Activated CD8-positive, alpha-beta T cell treated with anti-CD3 and anti-CD28 coated beads for 36 hours (primary cell): ENCODE measurements at regions not wholly inside any gene's neighbourhood (a gene's known extent, or its start where the extent isn't known, plus 50 kb on each side); places are given as distances from the start of the nearest gene placed in this dataset.

Experiments
- ATAC-seq: fragments of 200-7000 bp; cut with Tn5 transposase; one replicate; pipeline ENCODE4 v1.10.0; 2021; ENCODE audit warnings: mild to moderate bottlenecking, moderate library complexity
- CTCF ChIA-PET: fragments of 350-600 bp; sonication (Branson Sonifier 250); formaldehyde crosslinking; loops from one replicate; lab custom pipeline; 2021; ENCODE audit warnings: antibody characterized with exemption; lab: Charles Lee
- POLR2A ChIA-PET: fragments of 350-600 bp; sonication (Branson Sonifier 250); formaldehyde crosslinking; loops from one replicate; lab custom pipeline; 2021; ENCODE audit warnings: antibody characterized with exemption; lab: Charles Lee
- DNase-seq: peaks from one replicate; pipeline ENCODE4 v3.0.0-alpha.2; 2020
- H3K27ac Mint-ChIP-seq: one replicate; pipeline ENCODE4 v1.8.0; 2021; ENCODE audit warnings: mild to moderate bottlenecking, mixed read lengths
- H3K27me3 Mint-ChIP-seq: one replicate; pipeline ENCODE4 v1.8.0; 2021; ENCODE audit warnings: mixed read lengths
- H3K36me3 Mint-ChIP-seq: one replicate; pipeline ENCODE4 v1.8.0; 2021; ENCODE audit warnings: low read depth, mixed read lengths
- H3K4me1 Mint-ChIP-seq: one replicate; pipeline ENCODE4 v1.8.0; 2021; ENCODE audit warnings: low read depth, mixed read lengths
- H3K4me3 Mint-ChIP-seq: one replicate; pipeline ENCODE4 v1.8.0; 2021; ENCODE audit warnings: mild to moderate bottlenecking, moderate library complexity, mixed read lengths
- H3K9me3 Mint-ChIP-seq: one replicate; pipeline ENCODE4 v1.8.0; 2021; ENCODE audit warnings: mixed read lengths
- CTCF ChIP-seq: fragments of 200-600 bp; IDR thresholded peaks from one replicate; pipeline ENCODE4 v1.8.0; 2022; ENCODE audit warnings: antibody characterized with exemption, mild to moderate bottlenecking
- intact Hi-C: fragments of 100-400 bp; cut with micrococcal nuclease; formaldehyde crosslinking; loops from one replicate; pipeline ENCODE4 v1.10.0; 2022

GRCh38 chr18:73150199-73150598, 282.4 kb upstream of the NETO1 start:
- H3K4me3 Mint-ChIP-seq, result no peak overlapping the region

GRCh38 chr18:73147590-73147989, 279.8 kb upstream of the NETO1 start:
- no peak for TF ChIP-seq CTCF
- intact Hi-C loops, result no loop called here
- Mint-ChIP-seq H3K27me3 (no peaks in the 10 kb centered on the region), H3K4me1 (no peaks in the 10 kb centered on the region), H3K9me3 (no peaks in the 10 kb centered on the region), H3K27ac (no peak overlapping the region), H3K4me3 (no peak overlapping the region), H3K36me3 (no peaks in the 10 kb centered on the region)
- ChIA-PET POLR2A (no interaction called here), CTCF (no interaction called here)
- no peak for DNase-seq
- ATAC-seq, result no peak

More at GRCh38 chr18:73150199-73150598, 282.4 kb upstream of the NETO1 start:
- no peaks in the 10 kb centered on the region for H3K27me3 Mint-ChIP-seq
- ATAC-seq (no peak), DNase-seq (no peak)
- H3K4me1 Mint-ChIP-seq, result no peaks in the 10 kb centered on the region
- no peaks in the 10 kb centered on the region for H3K36me3 Mint-ChIP-seq
- no peak for TF ChIP-seq CTCF
- no peak overlapping the region for H3K27ac Mint-ChIP-seq
- CTCF ChIA-PET, result interaction anchor here (1.8 kb wide), 1 partner anchor 8 kb away, joined by 5 read pairs; no protein-coding TSS in a partner anchor
- POLR2A ChIA-PET, result no interaction called here
- H3K9me3 Mint-ChIP-seq, result no peaks in the 10 kb centered on the region
- intact Hi-C loops, result no loop called here

- Mint-ChIP-seq H3K4me1 (no peaks in the 10 kb centered on the region), H3K9me3 (peaks cover 2% of the 10 kb centered on the region), H3K27me3 (no peaks in the 10 kb centered on the region), H3K27ac (no peak overlapping the region), H3K36me3 (no peaks in the 10 kb centered on the region), H3K4me3 (no peak overlapping the region)
- ATAC-seq, result no peak
- TF ChIP-seq CTCF, result no peak
- ChIA-PET POLR2A (no interaction called here), CTCF (no interaction called here)
- no peak for DNase-seq
- intact Hi-C loops, result no loop called here
Measured at GRCh38 chr18:73144030-73144429, 276.2 kb upstream of the NETO1 start.

GRCh38 chr18:73136134-73136533, 268.3 kb upstream of the NETO1 start:
- no peak for ATAC-seq
- Mint-ChIP-seq H3K27me3 (no peaks in the 10 kb centered on the region), H3K36me3 (no peaks in the 10 kb centered on the region), H3K9me3 (peaks cover 4% of the 10 kb centered on the region), H3K27ac (no peak overlapping the region), H3K4me1 (no peaks in the 10 kb centered on the region), H3K4me3 (no peak overlapping the region)
- no peak for TF ChIP-seq CTCF
- intact Hi-C loops, result no loop called here
- POLR2A ChIA-PET, result no interaction called here
- no peak for DNase-seq
- CTCF ChIA-PET, result interaction anchor here (1.2 to 1.5 kb wide), 2 partner anchors 374 to 434 kb away, joined by 3 read pairs; no protein-coding TSS in a partner anchor

- Mint-ChIP-seq H3K9me3 (peaks cover 1% of the 10 kb centered on the region), H3K4me3 (no peak overlapping the region), H3K27ac (no peak overlapping the region), H3K27me3 (no peaks in the 10 kb centered on the region), H3K4me1 (no peaks in the 10 kb centered on the region), H3K36me3 (no peaks in the 10 kb centered on the region)
- intact Hi-C loops, result no loop called here
- ATAC-seq, result no peak
- POLR2A ChIA-PET, result no interaction called here
- TF ChIP-seq CTCF, result no peak
- CTCF ChIA-PET, result no interaction called here
- DNase-seq, result no peak
Measured at GRCh38 chr18:73124175-73124574, 256.4 kb upstream of the NETO1 start.
